Tibial artery (tissue), 4 donors: ENCODE measurements at regions not wholly inside any gene's neighbourhood (a gene's known extent, or its start where the extent isn't known, plus 50 kb on each side); places are given as distances from the start of the nearest gene placed in this dataset.

Experiments used
- DNase-seq, 2 donors: peaks; one replicate each; pipeline ENCODE4 v3.0.0-alpha.2; 2019
- H3K27ac ChIP-seq, 2 donors: fragments of 200-600 bp; sonication (generic) in 1 of 2; 1 replicate in 1 of 2; 2 replicates in 1 of 2; pipeline ENCODE4 v1.5.1; 2018 to 2019; ENCODE audit warnings: mild to moderate bottlenecking in 1 of 2
- H3K27me3 ChIP-seq, 2 donors: fragments of 200-600 bp; sonication (generic) in 1 of 2; one replicate each; pipeline versions ENCODE4 v1.5.1 to v1.6.0; 2016 to 2019
- H3K36me3 ChIP-seq, 3 donors: fragments of 200-600 bp; sonication (generic) in 2 of 3; one replicate each; pipeline ENCODE4 v1.5.1; 2016 to 2019; ENCODE audit warnings: mild to moderate bottlenecking in 2 of 3
- H3K4me1 ChIP-seq, 4 donors: fragments of 200-600 bp; sonication (generic) in 2 of 4; 1 replicate in 3 of 4; 2 replicates in 1 of 4; pipeline ENCODE4 v1.5.1; 2016 to 2019
- H3K4me3 ChIP-seq, 2 donors: fragments of 200-600 bp; sonication (generic) in 1 of 2; 1 replicate in 1 of 2; 2 replicates in 1 of 2; pipeline ENCODE4 v1.5.1; 2018 to 2019; ENCODE audit warnings: mild to moderate bottlenecking in 2 of 2
- H3K9me3 ChIP-seq, 3 donors: fragments of 200-600 bp; sonication (generic) in 1 of 3; one replicate each; pipeline ENCODE4 v1.5.1; 2016 to 2019
- intact Hi-C: fragments of 100-400 bp; cut with DNase I; formaldehyde crosslinking; loops from one replicate; pipeline ENCODE4 v1.15.0; 2023; ENCODE audit warnings: low total_unique reads
- TF ChIP-seq, protein P1 (sequence below), 2 experiments: fragments of 200-600 bp in 1 of 2; fragments of 450-650 bp in 1 of 2; IDR thresholded peaks; one replicate each; pipeline ENCODE4 v1.5.1; 2017 to 2019; ENCODE audit warnings: antibody characterized with exemption in 2 of 2, mild to moderate bottlenecking in 1 of 2, moderate library complexity in 1 of 2

DNA sequence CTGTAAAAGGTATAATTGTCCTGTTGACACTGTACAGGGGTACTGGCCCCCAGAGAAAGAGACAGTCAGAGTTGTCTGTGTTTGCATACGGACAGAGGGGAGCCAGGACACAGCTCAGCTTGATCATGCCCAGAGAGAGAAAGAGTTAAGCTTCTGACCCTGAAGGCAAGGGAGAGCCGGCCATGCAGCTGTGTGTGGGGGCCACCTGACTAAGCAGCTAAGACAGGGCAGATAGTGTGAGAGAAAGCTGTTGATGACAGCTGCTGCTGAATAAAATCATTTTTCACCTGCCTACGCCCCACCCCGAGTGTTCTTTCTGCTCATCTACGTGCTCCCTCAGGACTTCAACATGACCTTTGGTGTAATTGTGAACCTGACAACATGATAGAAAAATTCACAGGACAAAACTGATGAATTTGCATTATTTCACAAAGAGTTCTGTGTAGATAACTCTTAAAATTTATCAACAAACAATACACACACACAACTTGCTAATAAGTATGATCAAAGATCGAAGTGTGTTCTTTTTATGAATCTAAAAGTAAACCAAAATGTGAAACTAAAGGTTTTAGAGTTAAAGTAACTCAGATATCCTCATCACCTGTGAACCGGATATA is 1294.3 kb upstream of the ATXN8OS start:
- Histone ChIP-seq H3K36me3 (no peaks in the 10 kb centered on the region), H3K4me3 (no peak overlapping the region), H3K9me3 (no peaks in the 10 kb centered on the region), H3K27ac (no peak overlapping the region), H3K4me1 (no peaks in the 10 kb centered on the region), H3K27me3 (no peaks in the 10 kb centered on the region)
- DNase-seq, result no peak
- intact Hi-C loops, result no loop called here
- TF ChIP-seq, protein P1, sequence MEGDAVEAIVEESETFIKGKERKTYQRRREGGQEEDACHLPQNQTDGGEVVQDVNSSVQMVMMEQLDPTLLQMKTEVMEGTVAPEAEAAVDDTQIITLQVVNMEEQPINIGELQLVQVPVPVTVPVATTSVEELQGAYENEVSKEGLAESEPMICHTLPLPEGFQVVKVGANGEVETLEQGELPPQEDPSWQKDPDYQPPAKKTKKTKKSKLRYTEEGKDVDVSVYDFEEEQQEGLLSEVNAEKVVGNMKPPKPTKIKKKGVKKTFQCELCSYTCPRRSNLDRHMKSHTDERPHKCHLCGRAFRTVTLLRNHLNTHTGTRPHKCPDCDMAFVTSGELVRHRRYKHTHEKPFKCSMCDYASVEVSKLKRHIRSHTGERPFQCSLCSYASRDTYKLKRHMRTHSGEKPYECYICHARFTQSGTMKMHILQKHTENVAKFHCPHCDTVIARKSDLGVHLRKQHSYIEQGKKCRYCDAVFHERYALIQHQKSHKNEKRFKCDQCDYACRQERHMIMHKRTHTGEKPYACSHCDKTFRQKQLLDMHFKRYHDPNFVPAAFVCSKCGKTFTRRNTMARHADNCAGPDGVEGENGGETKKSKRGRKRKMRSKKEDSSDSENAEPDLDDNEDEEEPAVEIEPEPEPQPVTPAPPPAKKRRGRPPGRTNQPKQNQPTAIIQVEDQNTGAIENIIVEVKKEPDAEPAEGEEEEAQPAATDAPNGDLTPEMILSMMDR (IDR thresholded peaks at IDR 0.05), result no peak

DNA sequence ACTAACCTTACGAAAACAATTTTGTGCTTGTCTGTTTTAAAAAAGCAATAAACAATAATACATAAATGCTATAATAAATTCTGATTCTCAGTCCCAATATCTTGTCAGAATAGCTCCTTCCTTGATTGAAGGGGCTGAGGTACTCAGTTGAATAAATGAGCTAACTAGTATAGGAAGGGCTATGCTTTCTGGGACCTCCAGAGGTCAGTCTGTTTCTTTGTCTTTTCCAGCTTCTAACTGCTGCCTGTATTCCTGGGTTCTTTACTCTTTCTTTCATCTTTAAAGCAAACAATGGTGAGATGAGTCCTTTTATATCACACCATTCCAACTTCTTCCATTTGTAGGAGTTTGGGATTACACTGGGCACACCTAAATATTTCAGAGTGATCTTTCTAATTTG is 1297.0 kb upstream of the ATXN8OS start:
- no peak for DNase-seq
- TF ChIP-seq, protein P1 (IDR thresholded peaks at IDR 0.05), result no peak
- intact Hi-C loops, result no loop called here
- Histone ChIP-seq H3K9me3 (no peaks in the 10 kb centered on the region), H3K4me3 (no peak overlapping the region), H3K4me1 (no peaks in the 10 kb centered on the region), H3K36me3 (no peaks in the 10 kb centered on the region), H3K27ac (no peak overlapping the region), H3K27me3 (no peaks in the 10 kb centered on the region)

DNA sequence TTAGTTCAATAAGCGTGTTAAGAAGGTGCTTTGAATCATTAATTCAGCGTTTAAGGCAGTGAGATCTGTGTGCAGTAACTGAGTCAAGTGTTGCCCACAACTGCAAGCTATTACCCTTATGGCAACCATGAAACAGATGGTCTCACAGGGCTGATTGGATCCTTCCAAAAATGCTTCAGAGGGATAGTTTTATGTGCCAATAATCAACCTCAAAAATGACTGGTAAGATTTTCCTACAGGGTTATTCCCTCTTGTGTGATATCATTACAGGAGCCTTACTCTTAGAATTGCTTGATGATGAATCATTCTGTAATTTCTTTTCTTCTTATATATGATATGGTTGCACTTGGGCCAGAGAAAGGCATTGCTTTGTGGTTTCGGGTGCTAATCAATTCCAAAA is 1299.2 kb upstream of the ATXN8OS start:
- H3K4me1 ChIP-seq, result no peaks in the 10 kb centered on the region
- H3K36me3 ChIP-seq, result no peaks in the 10 kb centered on the region
- H3K27ac ChIP-seq, result no peak overlapping the region
- no peaks in the 10 kb centered on the region for H3K9me3 ChIP-seq
- H3K4me3 ChIP-seq, result no peak overlapping the region
- TF ChIP-seq, protein P1 (IDR thresholded peaks at IDR 0.05), result no peak
- DNase-seq, result no peak
- H3K27me3 ChIP-seq, result no peaks in the 10 kb centered on the region
- intact Hi-C loops, result no loop called here

DNA sequence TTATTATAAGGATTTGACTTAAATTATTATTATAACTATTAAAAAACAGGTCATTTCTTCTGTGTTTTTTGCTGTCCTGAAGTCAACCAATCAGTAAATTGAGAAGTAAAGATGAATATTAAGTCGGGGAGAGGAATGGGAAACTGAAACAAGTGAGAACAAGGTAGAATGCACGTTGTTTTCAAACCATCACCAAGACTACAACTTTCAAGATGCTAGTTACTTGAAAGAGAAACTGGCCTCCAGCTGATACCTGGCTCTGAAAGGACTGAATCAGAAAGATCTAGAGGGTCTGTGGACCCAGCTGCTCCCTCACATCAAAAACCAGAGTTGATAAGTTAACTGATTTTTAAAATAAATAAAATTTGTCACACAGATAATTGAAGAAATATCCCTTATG is 1301.5 kb upstream of the ATXN8OS start:
- no peaks in the 10 kb centered on the region for H3K27me3 ChIP-seq
- H3K4me3 ChIP-seq, result no peak overlapping the region
- TF ChIP-seq, protein P1 (IDR thresholded peaks at IDR 0.05), result no peak
- no peaks in the 10 kb centered on the region for H3K9me3 ChIP-seq
- intact Hi-C loops, result no loop called here
- H3K27ac ChIP-seq, result no peak overlapping the region
- H3K36me3 ChIP-seq, result no peaks in the 10 kb centered on the region
- DNase-seq, result no peak
- no peaks in the 10 kb centered on the region for H3K4me1 ChIP-seq

DNA sequence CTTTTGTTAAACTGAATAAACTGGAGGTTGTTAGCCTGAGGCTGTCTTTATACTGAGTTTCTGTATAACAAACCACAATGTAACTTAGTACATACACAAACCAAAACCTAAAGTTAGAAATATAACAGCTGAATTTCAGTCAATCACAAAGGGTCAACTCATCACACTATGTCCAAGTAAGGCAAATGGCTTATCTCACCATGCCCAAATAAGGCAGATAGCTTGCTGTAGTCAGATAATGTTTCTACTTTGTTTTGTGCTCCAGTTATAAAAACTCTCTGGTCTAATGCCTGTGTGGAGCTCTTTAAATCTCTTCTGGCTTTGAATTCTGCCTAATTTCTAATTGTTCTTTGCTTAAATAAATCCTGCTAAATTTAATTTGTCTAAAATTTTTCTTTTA is 1323.4 kb upstream of the ATXN8OS start:
- no peaks in the 10 kb centered on the region for H3K27me3 ChIP-seq

More for the DNA sequence above, 1323.4 kb upstream of the ATXN8OS start:
- no peak for DNase-seq
- no peak overlapping the region for H3K4me3 ChIP-seq
- TF ChIP-seq, protein P1 (IDR thresholded peaks at IDR 0.05), result no peak
- no peaks in the 10 kb centered on the region for H3K4me1 ChIP-seq
- no peaks in the 10 kb centered on the region for H3K36me3 ChIP-seq
- no peaks in the 10 kb centered on the region for H3K9me3 ChIP-seq
- intact Hi-C loops, result no loop called here
- no peak overlapping the region for H3K27ac ChIP-seq
